ENCODE measurements at regions not wholly inside any gene's neighbourhood (a gene's known extent, or its start where the extent isn't known, plus 50 kb on each side); places are given as distances from the start of the nearest gene placed in this dataset.
"Not testable (repeated sequence)": the region's sequence is repeated elsewhere in the genome, so short reads cannot be mapped to it uniquely, and the experiment has no call there.

- intact Hi-C loops (cut with DNase I): no loop called here
- no peak for DNase-seq (ENCODE audit: low spot score)
These were observed 2205.8 kb upstream of the ACO1 start for GRCh38 chr9:30178610-30179009.

GRCh38 chr9:30193421-30193820 lies 2191.0 kb upstream of the ACO1 start:
- intact Hi-C loops (cut with DNase I): no loop called here
- no peak for DNase-seq (ENCODE audit: low spot score)

- intact Hi-C loops (cut with DNase I): no loop called here
- DNase-seq (ENCODE audit: low spot score): no peak
These were observed 2187.5 kb upstream of the ACO1 start for GRCh38 chr9:30196941-30197340.

GRCh38 chr9:30197453-30197852 lies 2187.0 kb upstream of the ACO1 start:
- DNase-seq (ENCODE audit: low spot score): no peak
- intact Hi-C loops (cut with DNase I): no loop called here

- DNase-seq (ENCODE audit: low spot score): no peak
- intact Hi-C loops (cut with DNase I): no loop called here
These were observed 2186.5 kb upstream of the ACO1 start for GRCh38 chr9:30197954-30198353.

DNA sequence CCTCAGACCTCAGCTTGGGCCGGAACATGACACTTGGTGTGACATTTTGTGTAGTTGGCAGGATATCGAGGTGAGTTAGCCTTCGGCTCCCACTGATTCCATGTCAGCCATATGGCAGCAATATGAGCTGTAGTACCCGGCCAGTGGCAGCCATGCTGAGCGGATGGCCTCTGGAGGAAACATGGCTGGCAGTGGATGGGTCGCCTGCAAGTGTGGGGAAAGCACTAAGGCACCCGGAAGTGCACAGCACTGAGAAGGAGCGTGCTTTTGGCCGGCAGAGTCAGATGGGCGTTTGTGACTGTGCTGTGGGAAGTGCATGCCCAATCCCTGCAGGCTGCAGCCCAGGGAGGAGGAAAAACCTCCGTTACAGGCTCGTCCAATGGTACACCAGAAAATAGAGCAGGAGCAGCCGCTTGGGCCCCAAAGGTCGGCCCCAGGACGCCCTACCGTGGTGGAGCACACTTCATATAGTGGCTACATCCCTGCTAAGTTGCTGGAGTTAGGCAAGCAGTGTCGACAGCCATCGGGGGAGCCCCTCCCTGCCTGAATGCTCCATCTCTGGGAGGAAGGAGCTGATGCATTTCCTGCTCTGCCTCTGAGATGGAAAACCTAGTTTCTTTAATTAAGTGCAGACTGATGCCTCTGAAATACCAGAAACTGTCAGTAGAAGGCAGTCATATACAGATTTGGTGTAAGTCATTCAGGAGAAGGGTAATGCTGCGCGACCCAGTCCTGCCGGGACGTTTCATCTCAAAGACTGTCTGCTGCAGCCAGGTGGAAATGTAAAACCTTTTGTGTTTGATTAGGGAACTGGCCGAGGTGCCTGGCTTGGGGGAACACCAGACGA lies 2185.8 kb upstream of the ACO1 start:
- intact Hi-C loops (cut with DNase I): no loop called here
- DNase-seq (ENCODE audit: low spot score): no peak

DNA sequence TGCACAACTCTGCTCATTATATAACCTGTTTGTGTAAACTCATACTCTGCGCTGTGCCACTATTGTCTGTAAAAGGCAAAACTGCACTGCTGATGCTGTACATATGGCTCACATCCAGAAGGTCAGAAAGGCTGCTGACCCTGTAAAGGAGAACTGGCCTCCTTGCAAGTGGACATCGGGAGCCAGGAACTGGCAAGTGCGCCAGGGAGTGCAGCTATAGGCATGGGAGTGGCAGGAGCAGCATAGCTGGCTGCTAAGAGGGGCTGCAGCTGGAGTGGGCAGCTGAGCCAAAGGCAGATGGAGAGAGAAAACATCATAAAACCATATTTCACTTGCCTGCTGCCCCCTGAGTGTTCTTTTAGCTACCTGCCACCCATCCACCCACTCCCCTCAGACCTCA lies 2183.4 kb upstream of the ACO1 start:
- intact Hi-C loops (cut with DNase I): no loop called here
- no peak for DNase-seq (ENCODE audit: low spot score)

GRCh38 chr9:30235068-30235467 lies 2149.4 kb upstream of the ACO1 start:
- no peak for DNase-seq (ENCODE audit: low spot score)
- intact Hi-C loops (cut with DNase I): no loop called here

DNA sequence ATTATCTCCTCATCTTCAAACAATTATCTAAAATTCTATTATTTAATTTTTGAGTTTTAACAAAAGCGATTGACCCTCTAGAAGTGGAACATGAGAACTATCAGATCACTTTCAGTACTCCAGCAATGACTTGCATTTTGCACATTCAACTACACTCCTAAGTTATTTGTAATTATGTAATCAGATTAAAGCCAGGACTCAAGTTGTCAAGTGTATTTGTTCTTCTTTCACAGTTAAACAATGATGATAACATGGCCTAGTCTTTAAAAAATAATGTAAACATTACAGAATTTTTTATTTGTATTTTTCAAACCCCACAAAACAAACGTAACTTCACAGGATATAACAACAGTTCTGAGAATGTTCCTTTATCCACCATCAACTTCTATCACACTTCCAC lies 2148.9 kb upstream of the ACO1 start:
- intact Hi-C loops (cut with DNase I): no loop called here
- DNase-seq (ENCODE audit: low spot score): no peak

- no peak for DNase-seq (ENCODE audit: low spot score)
These were observed 2144.6 kb upstream of the ACO1 start for GRCh38 chr9:30239878-30240277.

DNA sequence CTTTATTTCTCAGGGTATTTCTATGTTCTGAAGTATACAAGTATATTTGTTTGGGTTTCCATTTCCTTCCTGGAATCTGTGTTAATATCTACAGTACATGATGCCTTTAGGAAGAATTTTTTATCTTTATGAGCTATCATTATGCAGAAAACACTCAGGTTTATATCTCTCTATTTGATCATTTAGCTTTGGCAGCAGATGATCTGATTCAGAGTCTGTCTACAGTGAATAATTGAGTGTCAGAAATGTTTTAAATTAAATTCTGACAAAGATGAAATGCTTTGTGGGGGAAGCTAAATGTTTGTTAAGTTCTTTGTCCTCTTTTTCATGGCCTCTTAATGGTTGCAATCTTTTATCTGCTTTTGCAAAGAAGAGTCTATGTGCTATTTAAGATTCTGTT lies 2141.0 kb upstream of the ACO1 start:
- intact Hi-C loops (cut with DNase I): no loop called here

More at GRCh38 chr9:30239878-30240277, 2144.6 kb upstream of the ACO1 start:
- intact Hi-C loops (cut with DNase I): no loop called here

GRCh38 chr9:30244877-30245276 lies 2139.6 kb upstream of the ACO1 start:
- intact Hi-C loops (cut with DNase I): no loop called here
- no peak for DNase-seq (ENCODE audit: low spot score)

More for the DNA sequence above, 2141.0 kb upstream of the ACO1 start:
- DNase-seq (ENCODE audit: low spot score): no peak

GRCh38 chr9:30250872-30251271 lies 2133.6 kb upstream of the ACO1 start:
- DNase-seq (ENCODE audit: low spot score): no peak
- intact Hi-C loops (cut with DNase I): no loop called here

- DNase-seq (ENCODE audit: low spot score): no peak
- intact Hi-C loops (cut with DNase I): loop anchor here in 1 of 2 donors (5.0 kb wide), 1 partner anchor 939 kb away; no protein-coding TSS in a partner anchor
These were observed 2126.3 kb upstream of the ACO1 start for GRCh38 chr9:30258094-30258493.

GRCh38 chr9:30280229-30280900 lies 2104.1 kb upstream of the ACO1 start:
- intact Hi-C loops (cut with DNase I): no loop called here
- no peak for DNase-seq (ENCODE audit: low spot score)

GRCh38 chr9:30289435-30289834 lies 2095.0 kb upstream of the ACO1 start:
- no peak for DNase-seq (ENCODE audit: low spot score)
- intact Hi-C loops (cut with DNase I): no loop called here

- intact Hi-C loops (cut with DNase I); DNase-seq (ENCODE audit: low spot score): not testable (repeated sequence)
These were observed 2092.4 kb upstream of the ACO1 start for GRCh38 chr9:30292026-30292425.

DNA sequence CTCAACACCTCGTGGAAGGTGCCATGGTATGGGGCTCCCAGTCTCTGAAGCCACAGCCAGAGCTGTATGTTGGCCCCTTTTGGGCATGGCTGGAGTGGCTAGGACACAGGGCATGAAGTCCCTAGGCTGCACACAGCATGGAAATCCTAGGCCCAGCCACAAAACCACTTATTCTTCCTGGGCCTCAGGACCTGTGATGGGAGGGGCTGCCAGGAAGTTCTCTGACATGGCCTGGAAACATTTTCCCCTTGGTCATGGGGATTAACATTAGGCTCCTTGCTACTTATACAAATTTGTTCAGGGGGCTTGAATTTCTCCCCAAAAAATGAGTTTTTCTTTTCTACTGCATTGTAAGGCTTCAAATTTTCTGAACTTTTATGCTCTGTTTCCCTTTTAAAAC lies 2091.2 kb upstream of the ACO1 start:
- DNase-seq (ENCODE audit: low spot score): no peak
- intact Hi-C loops (cut with DNase I): no loop called here

DNA sequence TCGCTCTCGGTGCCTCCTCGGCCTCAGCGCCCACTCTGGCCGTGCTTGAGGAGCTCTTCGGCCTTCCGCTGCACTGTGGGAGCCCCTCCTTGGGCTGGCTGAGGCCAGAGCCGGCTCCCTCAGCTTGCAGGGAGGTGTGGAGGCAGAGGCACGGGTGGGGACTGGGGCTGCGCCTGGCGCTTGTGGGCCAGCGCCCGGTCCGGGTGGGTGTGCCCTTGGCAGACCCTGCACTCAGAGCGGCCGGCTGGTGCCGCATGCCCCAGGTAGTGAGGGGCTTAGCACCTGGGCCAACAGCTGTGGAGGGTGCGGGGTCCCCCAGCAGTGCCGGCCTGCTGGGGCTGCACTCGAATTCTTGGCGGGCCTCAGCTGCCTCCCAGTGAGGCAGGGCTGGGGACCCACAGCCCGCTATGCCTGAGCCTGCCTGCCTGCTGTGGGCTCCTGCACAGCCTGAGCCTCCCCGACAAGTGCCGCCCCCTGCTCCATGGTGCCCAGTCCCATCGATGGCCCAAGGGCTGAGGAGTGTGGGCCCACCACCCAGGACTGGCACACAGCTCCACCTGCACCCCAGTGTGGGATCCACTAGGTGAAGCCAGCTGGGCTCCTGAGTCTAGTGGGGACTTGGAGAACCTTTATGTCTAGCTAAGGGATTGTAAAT lies 2085.2 kb upstream of the ACO1 start:
- intact Hi-C loops (cut with DNase I): no loop called here
- peak; percentile 79 for DNase-seq (ENCODE audit: low spot score)

- no peak for DNase-seq (ENCODE audit: low spot score)
- intact Hi-C loops (cut with DNase I): no loop called here
These were observed 2083.0 kb upstream of the ACO1 start for GRCh38 chr9:30301271-30301963.

Measured in posterior vena cava (tissue), 2 donors.